ENCODE measurements at regions not wholly inside any gene's neighbourhood (a gene's known extent, or its start where the extent isn't known, plus 50 kb on each side); places are given as distances from the start of the nearest gene placed in this dataset.

GRCh38 chr18:46257366-46257765 lies 153.2 kb downstream of the HAUS1 start:
- DNase-seq (ENCODE audit: low read depth) = no peak
- H3K4me3 ChIP-seq (ENCODE audit: low read length) = no peak overlapping the region
- TF ChIP-seq CTCF (IDR thresholded peaks at IDR 0.05; ENCODE audit: insufficient read depth, low read depth, low read length, missing control alignments) = no peak

- no peak for TF ChIP-seq CTCF (IDR thresholded peaks at IDR 0.05; ENCODE audit: insufficient read depth, low read depth, low read length, missing control alignments)
- no peak overlapping the region for H3K4me3 ChIP-seq (ENCODE audit: low read length)
- DNase-seq (ENCODE audit: low read depth) = peak; percentile 78
Observed at GRCh38 chr18:46260016-46260878, 156.1 kb downstream of the HAUS1 start.

- no peak for DNase-seq (ENCODE audit: low read depth)
- H3K4me3 ChIP-seq (ENCODE audit: low read length) = no peak overlapping the region
- no peak for TF ChIP-seq CTCF (IDR thresholded peaks at IDR 0.05; ENCODE audit: insufficient read depth, low read depth, low read length, missing control alignments)
Observed at GRCh38 chr18:46260879-46261143, 156.6 kb downstream of the HAUS1 start.

GRCh38 chr18:46261799-46262198 lies 157.6 kb downstream of the HAUS1 start:
- no peak for TF ChIP-seq CTCF (IDR thresholded peaks at IDR 0.05; ENCODE audit: insufficient read depth, low read depth, low read length, missing control alignments)
- H3K4me3 ChIP-seq (ENCODE audit: low read length) = no peak overlapping the region
- DNase-seq (ENCODE audit: low read depth) = peak; percentile 55

GRCh38 chr18:46262856-46263255 lies 158.7 kb downstream of the HAUS1 start:
- TF ChIP-seq CTCF (IDR thresholded peaks at IDR 0.05; ENCODE audit: insufficient read depth, low read depth, low read length, missing control alignments) = no peak
- no peak overlapping the region for H3K4me3 ChIP-seq (ENCODE audit: low read length)
- DNase-seq (ENCODE audit: low read depth) = peak; percentile 77

- peak; percentile 12 for TF ChIP-seq CTCF (IDR thresholded peaks at IDR 0.05; ENCODE audit: insufficient read depth, low read depth, low read length, missing control alignments)
- H3K4me3 ChIP-seq (ENCODE audit: low read length) = no peak overlapping the region
- DNase-seq (ENCODE audit: low read depth) = peak; percentile 36
Observed at GRCh38 chr18:46264255-46264654, 160.1 kb downstream of the HAUS1 start.
